Left ventricle myocardium inferior (tissue), 1 donor: ENCODE measurements at regions not wholly inside any gene's neighbourhood (a gene's known extent, or its start where the extent isn't known, plus 50 kb on each side); places are given as distances from the start of the nearest gene placed in this dataset.

Experiments
- DNase-seq: peaks from one replicate; pipeline ENCODE4 v3.0.0-alpha.2; 2020
- H3K27ac ChIP-seq: fragments of 200-600 bp; replicated peaks from 2 replicates; pipeline ENCODE4 v1.8.0; 2021
- H3K27me3 ChIP-seq: fragments of 200-600 bp; 2 replicates; pipeline ENCODE4 v1.8.0; 2021; ENCODE audit warnings: low read depth
- H3K36me3 ChIP-seq: fragments of 200-600 bp; 2 replicates; pipeline ENCODE4 v1.8.0; 2021
- H3K4me1 ChIP-seq: fragments of 200-600 bp; 2 replicates; pipeline ENCODE4 v1.8.0; 2021
- H3K4me3 ChIP-seq: fragments of 200-600 bp; 2 replicates; pipeline ENCODE4 v1.8.0; 2021; ENCODE audit warnings: mild to moderate bottlenecking, moderate library complexity
- H3K9me3 ChIP-seq: fragments of 200-600 bp; replicated peaks from 2 replicates; pipeline ENCODE4 v1.8.0; 2021
- intact Hi-C: fragments of 100-400 bp; cut with micrococcal nuclease; formaldehyde crosslinking; loops from one replicate; pipeline ENCODE4 v1.11.0; 2022
- TF ChIP-seq, protein P1 (sequence below): fragments of 200-600 bp; IDR thresholded peaks from 2 replicates; pipeline ENCODE4 v1.8.0; 2021; ENCODE audit warnings: antibody characterized with exemption, mild to moderate bottlenecking, borderline replicate concordance
- donor health status: DM: no; HTN: yes; CAD: no; lungs with severe emphysema.

DNA sequence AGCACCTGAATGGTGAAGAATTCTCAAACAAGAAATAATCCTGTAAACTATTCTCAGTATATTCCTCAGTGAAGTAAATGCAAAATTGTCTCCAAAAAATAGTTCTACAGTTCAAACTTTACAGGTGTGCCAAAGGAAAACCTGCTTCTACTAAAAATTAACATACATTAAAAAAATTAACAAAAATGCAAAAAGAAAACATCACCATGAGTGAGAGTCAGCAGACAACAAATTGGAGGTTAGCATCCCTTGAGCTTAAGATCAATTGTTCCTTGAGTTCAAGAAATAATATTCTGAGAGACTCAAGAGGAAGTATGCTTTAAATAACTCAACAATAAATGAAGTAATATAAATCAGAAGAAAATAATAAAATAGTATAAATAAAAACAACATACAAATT, 278.4 kb upstream of the MME start:
- Histone ChIP-seq H3K36me3 (no peaks in the 10 kb centered on the region), H3K27me3 (no peaks in the 10 kb centered on the region), H3K4me1 (no peaks in the 10 kb centered on the region), H3K9me3 (peaks cover 62% of the 10 kb centered on the region), H3K4me3 (no peak overlapping the region), H3K27ac (no peak overlapping the region)
- intact Hi-C loops, result no loop called here
- DNase-seq, result no peak
- TF ChIP-seq, protein P1, sequence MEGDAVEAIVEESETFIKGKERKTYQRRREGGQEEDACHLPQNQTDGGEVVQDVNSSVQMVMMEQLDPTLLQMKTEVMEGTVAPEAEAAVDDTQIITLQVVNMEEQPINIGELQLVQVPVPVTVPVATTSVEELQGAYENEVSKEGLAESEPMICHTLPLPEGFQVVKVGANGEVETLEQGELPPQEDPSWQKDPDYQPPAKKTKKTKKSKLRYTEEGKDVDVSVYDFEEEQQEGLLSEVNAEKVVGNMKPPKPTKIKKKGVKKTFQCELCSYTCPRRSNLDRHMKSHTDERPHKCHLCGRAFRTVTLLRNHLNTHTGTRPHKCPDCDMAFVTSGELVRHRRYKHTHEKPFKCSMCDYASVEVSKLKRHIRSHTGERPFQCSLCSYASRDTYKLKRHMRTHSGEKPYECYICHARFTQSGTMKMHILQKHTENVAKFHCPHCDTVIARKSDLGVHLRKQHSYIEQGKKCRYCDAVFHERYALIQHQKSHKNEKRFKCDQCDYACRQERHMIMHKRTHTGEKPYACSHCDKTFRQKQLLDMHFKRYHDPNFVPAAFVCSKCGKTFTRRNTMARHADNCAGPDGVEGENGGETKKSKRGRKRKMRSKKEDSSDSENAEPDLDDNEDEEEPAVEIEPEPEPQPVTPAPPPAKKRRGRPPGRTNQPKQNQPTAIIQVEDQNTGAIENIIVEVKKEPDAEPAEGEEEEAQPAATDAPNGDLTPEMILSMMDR, result no peak

GRCh38 chr3:154799800-154800199, 280.3 kb upstream of the MME start:
- H3K27ac ChIP-seq, result no peak overlapping the region
- H3K4me3 ChIP-seq, result no peak overlapping the region
- H3K9me3 ChIP-seq, result peaks cover 43% of the 10 kb centered on the region
- DNase-seq, result no peak
- intact Hi-C loops, result no loop called here
- H3K4me1 ChIP-seq, result no peaks in the 10 kb centered on the region
- no peaks in the 10 kb centered on the region for H3K36me3 ChIP-seq
- TF ChIP-seq, protein P1, result no peak
- H3K27me3 ChIP-seq, result no peaks in the 10 kb centered on the region

DNA sequence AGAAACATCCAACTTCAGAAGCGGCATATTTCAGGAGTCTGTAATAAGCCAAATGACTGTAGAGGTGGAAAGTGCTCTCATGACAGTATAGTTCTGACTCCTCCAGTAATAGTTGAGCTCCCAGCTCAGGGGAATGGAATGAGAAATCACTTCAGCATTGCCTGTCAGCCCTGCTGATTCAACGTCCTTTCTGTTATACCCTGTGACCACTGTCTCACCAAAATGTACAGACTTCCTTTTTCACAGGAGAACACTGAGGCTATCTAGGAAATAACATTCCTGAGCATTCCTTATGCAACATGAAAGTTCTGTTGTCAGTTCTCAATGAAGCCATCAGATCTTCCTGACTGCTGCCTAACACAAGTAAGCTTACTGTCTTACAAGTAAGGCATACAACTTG, 284.5 kb upstream of the MME start:
- Histone ChIP-seq H3K9me3 (peaks cover under 1% of the 10 kb centered on the region), H3K4me1 (no peaks in the 10 kb centered on the region), H3K4me3 (no peak overlapping the region), H3K27ac (no peak overlapping the region), H3K36me3 (no peaks in the 10 kb centered on the region), H3K27me3 (no peaks in the 10 kb centered on the region)
- no peak for DNase-seq
- TF ChIP-seq, protein P1, result no peak
- intact Hi-C loops, result no loop called here

- no peaks in the 10 kb centered on the region for H3K4me1 ChIP-seq
- DNase-seq, result no peak
- H3K4me3 ChIP-seq, result no peak overlapping the region
- TF ChIP-seq, protein P1, result no peak
- no peaks in the 10 kb centered on the region for H3K27me3 ChIP-seq
- no peak overlapping the region for H3K27ac ChIP-seq
- H3K36me3 ChIP-seq, result no peaks in the 10 kb centered on the region
- intact Hi-C loops, result no loop called here
- H3K9me3 ChIP-seq, result no peaks in the 10 kb centered on the region
Observed at GRCh38 chr3:154794814-154795445, 285.2 kb upstream of the MME start.

DNA sequence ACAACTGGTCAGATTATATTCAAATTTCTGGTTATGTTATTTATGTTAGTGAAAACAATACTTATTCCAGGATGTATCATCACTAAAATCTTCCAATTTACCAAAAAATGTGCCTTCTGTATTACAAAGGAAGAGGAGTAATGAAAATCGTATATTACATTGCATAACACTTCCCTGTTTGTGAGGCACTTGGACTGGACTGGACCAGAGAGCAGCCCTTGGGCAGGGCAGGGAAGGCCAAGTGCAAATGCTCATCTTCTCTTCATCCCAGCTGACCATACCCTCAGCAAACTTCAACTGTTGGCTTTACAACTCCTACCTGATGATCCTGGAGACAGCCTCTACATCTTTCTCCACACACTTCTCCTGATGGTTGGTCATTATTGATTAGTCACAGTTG, 285.7 kb upstream of the MME start:
- DNase-seq, result no peak
- intact Hi-C loops, result no loop called here
- no peaks in the 10 kb centered on the region for H3K36me3 ChIP-seq
- no peaks in the 10 kb centered on the region for H3K27me3 ChIP-seq
- TF ChIP-seq, protein P1, result no peak
- no peaks in the 10 kb centered on the region for H3K4me1 ChIP-seq
- no peak overlapping the region for H3K27ac ChIP-seq
- no peak overlapping the region for H3K4me3 ChIP-seq
- H3K9me3 ChIP-seq, result no peaks in the 10 kb centered on the region

GRCh38 chr3:154792828-154793227, 287.3 kb upstream of the MME start:
- H3K36me3 ChIP-seq, result no peaks in the 10 kb centered on the region
- no peak overlapping the region for H3K27ac ChIP-seq
- intact Hi-C loops, result no loop called here
- no peak for DNase-seq
- no peak overlapping the region for H3K4me3 ChIP-seq
- H3K4me1 ChIP-seq, result no peaks in the 10 kb centered on the region
- TF ChIP-seq, protein P1, result no peak
- no peaks in the 10 kb centered on the region for H3K27me3 ChIP-seq
- H3K9me3 ChIP-seq, result no peaks in the 10 kb centered on the region
